SK-N-MC (cell line): ENCODE measurements at regions not wholly inside any gene's neighbourhood (a gene's known extent, or its start where the extent isn't known, plus 50 kb on each side); places are given as distances from the start of the nearest gene placed in this dataset.
"Not testable (repeated sequence)": the region's sequence is repeated elsewhere in the genome, so short reads cannot be mapped to it uniquely, and the experiment has no call there.

Experiments
- DNase-seq: peaks from one replicate; pipeline ENCODE4 v3.0.0-alpha.2; 2011; ENCODE audit warnings: low read depth, low spot score
- H3K27ac ChIP-seq: fragments of 200-600 bp; sonication (generic); 2 replicates; pipeline ENCODE4 v1.5.1; 2016; ENCODE audit warnings: mixed run types
- H3K36me3 ChIP-seq: fragments of 200-600 bp; sonication (generic); 2 replicates; pipeline ENCODE4 v1.6.1; 2017; ENCODE audit warnings: antibody characterized with exemption, low read length, mixed read lengths; ENCODE audit not compliant: insufficient read depth
- H3K4me3 ChIP-seq: fragments of 200-600 bp; sonication (generic); 2 replicates; pipeline ENCODE4 v1.5.1; 2016
- H3K9ac ChIP-seq: fragments of 200-600 bp; sonication (generic); 2 replicates; pipeline ENCODE4 v1.8.0; 2017; ENCODE audit warnings: mixed run types, mixed read lengths; ENCODE audit not compliant: insufficient read length
- H3K9me3 ChIP-seq: fragments of 200-600 bp; sonication (generic); 2 replicates; pipeline ENCODE4 v1.6.1; 2017; ENCODE audit warnings: low read depth, mild to moderate bottlenecking, antibody characterized with exemption, low read length, moderate library complexity, mixed read lengths
- EZH2 ChIP-seq: fragments of 200-600 bp; sonication (generic); IDR thresholded peaks from one replicate; pipeline ENCODE4 v1.6.1; 2017; ENCODE audit warnings: antibody characterized with exemption
- FOXP2 ChIP-seq: optimal IDR thresholded peaks from 2 replicates; pipeline ENCODE3; 2011; ENCODE audit warnings: mild to moderate bottlenecking, moderate library complexity; ENCODE audit not compliant: insufficient read depth; ENCODE audit errors: extremely low read length, control extremely low read depth
- POLR2AphosphoS5 ChIP-seq: IDR thresholded peaks from 2 replicates; pipeline ENCODE4 v1.6.1; 2012; ENCODE audit warnings: mild to moderate bottlenecking, low read depth, low read length, borderline replicate concordance

DNA sequence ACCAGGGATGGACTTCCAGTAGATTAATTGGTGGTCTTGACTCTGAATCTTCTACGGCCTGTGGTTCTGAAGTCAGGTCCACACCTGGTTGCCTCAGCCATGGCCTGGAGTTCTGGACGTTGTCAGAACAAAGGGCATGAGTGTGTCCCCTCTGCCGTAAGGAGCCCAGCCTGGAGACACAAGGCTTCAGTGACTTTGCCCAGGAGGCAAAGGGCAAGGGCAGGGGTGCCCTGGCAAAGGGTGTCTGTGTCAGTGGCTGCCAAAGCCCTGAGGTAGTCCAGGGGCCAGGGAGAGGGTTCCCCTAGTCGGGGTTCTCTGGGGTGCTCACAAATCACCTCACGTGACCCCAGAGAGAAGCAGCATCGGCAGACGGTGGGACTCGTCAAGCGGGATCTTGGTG is 273.2 kb upstream of the ZNF32 start:
- DNase-seq = no peak
- no peak overlapping the region for H3K9ac ChIP-seq
- H3K9me3 ChIP-seq = no peaks in the 10 kb centered on the region
- TF ChIP-seq EZH2 (no peak), FOXP2 (no peak), POLR2AphosphoS5 (no peak)
- H3K27ac ChIP-seq = no peak overlapping the region
- no peak overlapping the region for H3K4me3 ChIP-seq
- H3K36me3 ChIP-seq = no peaks in the 10 kb centered on the region

DNA sequence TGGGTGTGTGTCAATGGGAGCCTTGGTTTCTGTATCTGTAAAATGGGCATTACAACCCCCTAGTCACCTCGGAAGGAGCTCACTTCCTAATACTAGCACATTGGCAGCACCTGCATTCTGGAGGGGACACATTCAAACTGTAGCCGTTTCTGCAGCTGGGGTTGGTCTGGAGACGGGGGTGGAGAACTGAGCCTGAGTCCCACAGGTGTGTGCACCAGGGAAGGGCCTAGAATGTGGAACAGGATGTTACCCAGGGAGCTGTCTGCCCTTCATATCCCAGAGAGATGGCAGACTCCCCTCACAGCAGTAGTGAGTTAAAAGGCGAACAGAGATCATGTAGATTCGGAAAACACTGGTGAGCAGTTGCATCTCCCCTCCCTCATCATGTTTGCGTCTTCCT is 272.8 kb upstream of the ZNF32 start:
- TF ChIP-seq FOXP2 (no peak), POLR2AphosphoS5 (no peak), EZH2 (no peak)
- H3K36me3 ChIP-seq = no peaks in the 10 kb centered on the region
- H3K4me3 ChIP-seq = no peak overlapping the region
- no peak overlapping the region for H3K27ac ChIP-seq
- H3K9me3 ChIP-seq = no peaks in the 10 kb centered on the region
- no peak for DNase-seq
- H3K9ac ChIP-seq = no peak overlapping the region

DNA sequence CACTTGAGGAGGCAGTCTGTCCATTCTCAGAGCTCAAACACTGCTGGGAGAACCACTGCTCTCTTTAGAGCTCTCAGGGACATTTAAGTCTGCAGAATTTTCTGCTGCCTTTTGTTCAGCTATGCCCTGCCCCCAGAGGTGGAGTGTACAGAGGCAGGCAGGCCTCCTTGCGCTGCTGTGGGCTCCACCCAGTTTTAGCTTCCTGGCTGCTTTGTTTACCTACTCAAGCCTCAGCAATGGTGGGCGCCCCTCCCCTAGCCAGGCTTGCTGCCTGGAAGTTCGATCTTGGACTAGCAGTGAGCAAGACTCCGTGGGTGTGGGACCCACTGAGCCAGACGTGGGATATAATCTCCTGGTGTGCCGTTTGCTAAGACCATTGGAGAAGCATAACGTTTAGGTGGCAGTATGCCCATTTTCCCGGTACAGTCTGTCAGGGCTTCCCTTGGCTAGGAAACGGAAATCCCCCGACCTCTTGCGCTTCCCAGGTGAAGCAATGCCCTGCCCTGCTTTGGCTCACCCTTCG is 271.6 kb upstream of the ZNF32 start:
- H3K4me3 ChIP-seq, H3K36me3 ChIP-seq, H3K9ac ChIP-seq, H3K9me3 ChIP-seq, DNase-seq, H3K27ac ChIP-seq: not testable (repeated sequence)

DNA sequence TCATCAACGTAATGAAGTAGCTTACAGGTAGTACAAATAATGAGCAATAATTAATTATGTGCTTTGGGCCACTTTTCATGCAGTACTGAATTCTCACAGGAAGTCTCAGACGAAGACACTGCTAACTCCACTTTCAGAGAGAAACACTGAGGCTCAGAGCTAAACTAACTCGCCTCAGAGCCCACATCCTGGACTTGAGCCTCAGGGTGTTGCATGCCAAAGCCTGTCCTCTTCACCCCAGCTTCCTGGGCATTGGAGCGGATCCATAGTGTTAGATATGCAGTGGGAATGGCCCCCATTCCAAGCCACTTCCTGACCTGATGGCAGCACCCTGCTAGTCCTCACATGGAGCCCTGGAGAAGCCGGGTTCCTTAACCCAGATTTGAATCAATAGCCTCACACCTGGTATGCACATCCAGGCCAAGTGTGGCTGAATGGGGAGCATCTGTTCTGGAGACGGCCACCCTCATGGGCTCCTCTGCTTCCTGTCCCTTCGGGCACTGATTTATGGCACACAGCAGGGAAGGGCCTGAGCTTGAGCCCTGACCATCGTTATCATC is 265.1 kb upstream of the ZNF32 start:
- TF ChIP-seq EZH2 (no peak), FOXP2 (no peak), POLR2AphosphoS5 (no peak)
- no peak overlapping the region for H3K27ac ChIP-seq
- no peaks in the 10 kb centered on the region for H3K9me3 ChIP-seq
- no peak for DNase-seq
- no peak overlapping the region for H3K4me3 ChIP-seq
- no peak overlapping the region for H3K9ac ChIP-seq
- no peaks in the 10 kb centered on the region for H3K36me3 ChIP-seq

DNA sequence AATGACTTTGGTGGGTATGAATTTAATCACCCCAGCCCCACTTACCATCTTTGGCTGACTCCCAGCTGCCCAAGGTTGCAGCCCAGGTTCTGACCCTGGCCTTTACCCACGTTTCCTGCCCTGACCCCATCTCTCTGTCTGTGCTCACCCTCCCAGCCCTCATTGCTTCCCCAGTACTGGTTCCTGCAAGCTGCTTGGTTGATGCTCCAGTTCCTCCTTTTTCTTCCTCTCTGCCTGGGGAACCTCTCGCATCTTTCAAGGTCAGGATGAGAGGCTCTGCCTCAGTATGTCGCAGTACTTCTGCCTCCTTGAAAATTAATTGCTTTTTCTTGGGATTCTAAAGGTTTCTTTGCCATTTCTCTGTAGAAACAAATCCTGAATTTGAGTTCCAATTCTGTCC is 263.8 kb upstream of the ZNF32 start:
- H3K4me3 ChIP-seq = no peak overlapping the region
- no peaks in the 10 kb centered on the region for H3K36me3 ChIP-seq
- DNase-seq = no peak
- no peak overlapping the region for H3K9ac ChIP-seq
- no peaks in the 10 kb centered on the region for H3K9me3 ChIP-seq
- no peak overlapping the region for H3K27ac ChIP-seq
- TF ChIP-seq POLR2AphosphoS5 (no peak), EZH2 (no peak), FOXP2 (no peak)

DNA sequence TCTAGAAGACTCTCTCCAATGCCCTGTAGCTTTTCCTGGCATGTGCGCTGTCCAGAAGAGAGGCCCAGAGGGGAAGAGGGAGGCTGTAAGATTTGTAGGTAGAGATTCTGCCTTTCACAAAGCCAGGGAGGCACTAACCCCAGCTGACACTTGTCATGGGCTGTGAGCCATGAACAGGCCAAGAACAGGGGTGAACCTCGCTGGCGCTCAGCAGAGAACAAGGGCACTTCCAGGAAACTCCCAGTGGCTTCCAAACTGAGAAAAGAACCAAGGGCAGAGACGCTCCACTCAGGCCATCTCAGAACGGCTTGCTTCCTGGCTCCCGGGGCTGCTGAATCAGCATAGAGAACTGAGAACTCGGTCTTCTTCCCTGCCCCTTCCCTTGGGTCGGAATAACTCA is 257.8 kb upstream of the ZNF32 start:
- no peak overlapping the region for H3K27ac ChIP-seq
- H3K4me3 ChIP-seq = no peak overlapping the region
- DNase-seq = no peak
- H3K9ac ChIP-seq = no peak overlapping the region
- TF ChIP-seq POLR2AphosphoS5 (no peak), EZH2 (no peak), FOXP2 (no peak)
- no peaks in the 10 kb centered on the region for H3K9me3 ChIP-seq
- no peaks in the 10 kb centered on the region for H3K36me3 ChIP-seq

DNA sequence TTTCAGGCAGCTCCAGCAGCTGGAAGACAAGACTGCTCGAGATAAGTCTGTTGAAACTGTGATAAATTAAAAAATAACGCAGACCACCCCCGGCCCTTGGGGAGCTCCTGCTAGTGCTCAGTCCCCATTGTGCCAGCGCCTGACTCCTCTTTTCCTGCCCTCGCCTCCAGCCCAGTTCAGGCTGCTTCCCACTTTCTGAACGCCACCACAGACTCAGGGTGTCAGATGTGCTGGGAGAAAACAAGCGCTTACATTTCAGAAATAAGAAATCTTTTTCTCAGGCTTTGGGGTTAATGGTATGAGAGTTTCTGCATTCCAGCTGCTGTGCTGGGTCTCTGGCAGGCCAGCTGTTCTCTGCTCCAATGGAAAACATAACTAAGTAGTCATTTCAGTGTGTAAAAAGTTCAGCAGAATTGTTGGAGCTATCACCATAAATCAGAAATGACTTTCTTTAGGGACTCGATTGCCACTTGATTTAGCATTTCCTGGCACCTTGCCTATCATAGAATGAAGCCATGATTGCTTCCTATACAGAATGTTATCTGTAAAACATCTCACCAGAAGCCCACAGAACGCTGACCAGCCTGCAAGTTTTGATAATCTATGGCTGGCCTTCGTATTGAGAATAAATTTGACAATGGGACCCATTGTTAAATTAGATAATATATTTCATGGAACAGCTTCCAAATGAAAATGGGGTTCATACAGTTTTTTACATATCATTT is 257.0 kb upstream of the ZNF32 start:
- no peak for TF ChIP-seq FOXP2
- TF ChIP-seq POLR2AphosphoS5 = no peak
- TF ChIP-seq EZH2 = no peak
- no peak overlapping the region for H3K9ac ChIP-seq
- no peak for DNase-seq
- no peak overlapping the region for H3K27ac ChIP-seq
- H3K9me3 ChIP-seq = no peaks in the 10 kb centered on the region
- H3K4me3 ChIP-seq = no peak overlapping the region
- H3K36me3 ChIP-seq = no peaks in the 10 kb centered on the region

DNA sequence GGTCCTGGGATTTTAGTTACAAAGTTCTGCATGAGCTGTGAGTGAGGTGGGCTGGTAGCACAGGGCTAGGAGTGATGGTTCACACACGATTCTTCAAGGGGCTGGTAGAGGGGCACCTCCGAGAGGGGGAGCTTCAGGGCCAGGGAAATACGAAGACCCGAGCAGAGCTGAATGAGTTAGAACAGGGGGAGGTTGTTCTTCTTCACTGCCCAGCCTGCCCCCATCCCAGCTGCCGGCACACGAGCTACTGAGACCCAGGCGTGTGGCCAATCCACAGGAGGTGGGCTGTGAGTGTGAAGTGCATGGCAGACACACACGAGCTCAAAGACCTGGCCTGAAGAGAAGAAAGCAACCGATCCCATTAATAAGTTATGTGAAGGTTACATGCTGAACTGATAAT is 256.2 kb upstream of the ZNF32 start:
- no peak overlapping the region for H3K9ac ChIP-seq
- H3K4me3 ChIP-seq = no peak overlapping the region
- DNase-seq = no peak
- H3K27ac ChIP-seq = no peak overlapping the region
- no peaks in the 10 kb centered on the region for H3K36me3 ChIP-seq
- TF ChIP-seq POLR2AphosphoS5 (no peak), EZH2 (no peak), FOXP2 (no peak)
- no peaks in the 10 kb centered on the region for H3K9me3 ChIP-seq

DNA sequence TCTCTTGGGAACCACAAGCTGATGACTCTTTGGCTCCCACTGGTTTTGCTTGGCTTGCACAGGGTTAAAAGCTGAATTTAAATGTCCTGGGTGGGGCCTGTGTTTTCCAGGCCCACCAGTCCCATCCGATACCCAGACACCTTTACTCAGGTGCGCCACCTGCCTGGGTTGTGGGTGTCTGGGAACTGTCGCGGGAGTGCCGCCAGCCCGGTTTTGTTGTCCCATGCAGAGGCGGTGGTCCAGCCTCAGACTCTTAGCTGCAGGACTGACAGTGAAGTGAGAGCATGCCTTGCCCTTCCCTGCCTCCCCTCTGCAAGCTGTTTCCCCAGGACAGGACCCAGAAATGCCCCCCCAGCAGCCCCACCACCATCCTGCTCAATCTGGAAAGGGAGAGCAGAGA is 255.6 kb upstream of the ZNF32 start:
- H3K9me3 ChIP-seq = no peaks in the 10 kb centered on the region
- no peak for DNase-seq

More for the DNA sequence above, 255.6 kb upstream of the ZNF32 start:
- H3K9ac ChIP-seq = no peak overlapping the region
- no peaks in the 10 kb centered on the region for H3K36me3 ChIP-seq
- TF ChIP-seq FOXP2 (no peak), EZH2 (no peak), POLR2AphosphoS5 (no peak)
- H3K4me3 ChIP-seq = no peak overlapping the region
- H3K27ac ChIP-seq = no peak overlapping the region
